Peyer's patch (tissue), 4 donors: ENCODE measurements at regions not wholly inside any gene's neighbourhood (a gene's known extent, or its start where the extent isn't known, plus 50 kb on each side); places are given as distances from the start of the nearest gene placed in this dataset.

Experiments used
- DNase-seq, 3 donors: peaks; one replicate each; pipeline ENCODE4 v3.0.0-alpha.2; 2017 to 2019
- H3K27ac ChIP-seq, 4 donors: fragments of 200-600 bp; sonication (generic); one replicate each; pipeline ENCODE4 v1.5.1; 2016 to 2019
- H3K27me3 ChIP-seq, 2 donors: fragments of 200-600 bp; sonication (generic); one replicate each; pipeline ENCODE4 v1.5.1; 2019
- H3K36me3 ChIP-seq, 3 donors: fragments of 200-600 bp; sonication (generic); one replicate each; pipeline ENCODE4 v1.5.1; 2016 to 2019
- H3K4me1 ChIP-seq, 4 donors: fragments of 200-600 bp; sonication (generic); one replicate each; pipeline ENCODE4 v1.5.1; 2016 to 2019
- H3K4me3 ChIP-seq, 4 donors: fragments of 200-600 bp; sonication (generic); 1 replicate in 3 of 4; 2 replicates in 1 of 4; pipeline ENCODE4 v1.5.1; 2016 to 2019; ENCODE audit warnings: mild to moderate bottlenecking in 1 of 4
- H3K9me3 ChIP-seq, 4 donors: fragments of 200-600 bp; sonication (generic); one replicate each; pipeline ENCODE4 v1.5.1; 2016 to 2019; ENCODE audit warnings: mild to moderate bottlenecking in 1 of 4
- CTCF ChIP-seq, 6 experiments: fragments of 450-650 bp in 4 of 6; fragments of 200-600 bp in 2 of 6; sonication (generic) in 1 of 6; IDR thresholded peaks; one replicate each; pipeline ENCODE4 v1.5.1; 2017 to 2019; ENCODE audit warnings: antibody characterized with exemption in 6 of 6, mild to moderate bottlenecking in 3 of 6, moderate library complexity in 1 of 6
- POLR2A ChIP-seq, 2 donors: fragments of 450-650 bp; IDR thresholded peaks; one replicate each; pipeline ENCODE4 v1.5.1; 2017; ENCODE audit warnings: antibody characterized with exemption in 2 of 2, mild to moderate bottlenecking in 2 of 2, moderate library complexity in 2 of 2

- no peaks in the 10 kb centered on the region for H3K9me3 ChIP-seq
- no peak overlapping the region for H3K4me3 ChIP-seq
- H3K27ac ChIP-seq, result no peak overlapping the region
- DNase-seq, result no peak
- H3K36me3 ChIP-seq, result no peaks in the 10 kb centered on the region
- TF ChIP-seq POLR2A (IDR thresholded peaks at IDR 0.05) (no peak), CTCF (IDR thresholded peaks at IDR 0.05) (no peak)
- no peaks in the 10 kb centered on the region for H3K4me1 ChIP-seq
- no peaks in the 10 kb centered on the region for H3K27me3 ChIP-seq
These were observed 628.2 kb downstream of the USP25 start for GRCh38 chr21:16357994-16358393.

- no peak for TF ChIP-seq POLR2A (IDR thresholded peaks at IDR 0.05)
- Histone ChIP-seq H3K27ac (no peak overlapping the region), H3K27me3 (no peaks in the 10 kb centered on the region), H3K36me3 (no peaks in the 10 kb centered on the region), H3K9me3 (no peaks in the 10 kb centered on the region), H3K4me3 (no peak overlapping the region), H3K4me1 (no peaks in the 10 kb centered on the region)
- DNase-seq, result no peak
These were observed 629.0 kb downstream of the USP25 start for GRCh38 chr21:16358784-16359183.

GRCh38 chr21:16363100-16363499, 633.3 kb downstream of the USP25 start:
- Histone ChIP-seq H3K9me3 (no peaks in the 10 kb centered on the region), H3K4me3 (no peak overlapping the region), H3K4me1 (no peaks in the 10 kb centered on the region), H3K36me3 (no peaks in the 10 kb centered on the region), H3K27me3 (no peaks in the 10 kb centered on the region), H3K27ac (no peak overlapping the region)
- TF ChIP-seq POLR2A (IDR thresholded peaks at IDR 0.05) (no peak), CTCF (IDR thresholded peaks at IDR 0.05) (no peak)
- no peak for DNase-seq

- DNase-seq, result no peak
- Histone ChIP-seq H3K9me3 (no peaks in the 10 kb centered on the region), H3K27ac (no peak overlapping the region), H3K27me3 (no peaks in the 10 kb centered on the region), H3K4me3 (no peak overlapping the region), H3K36me3 (no peaks in the 10 kb centered on the region), H3K4me1 (no peaks in the 10 kb centered on the region)
- TF ChIP-seq POLR2A (IDR thresholded peaks at IDR 0.05) (no peak), CTCF (IDR thresholded peaks at IDR 0.05) (no peak)
These were observed 633.7 kb downstream of the USP25 start for GRCh38 chr21:16363518-16363917.

- Histone ChIP-seq H3K36me3 (no peaks in the 10 kb centered on the region), H3K9me3 (no peaks in the 10 kb centered on the region), H3K27ac (no peak overlapping the region), H3K4me1 (no peaks in the 10 kb centered on the region), H3K27me3 (no peaks in the 10 kb centered on the region), H3K4me3 (no peak overlapping the region)
- DNase-seq, result no peak
- TF ChIP-seq POLR2A (IDR thresholded peaks at IDR 0.05), result no peak
- no peak for TF ChIP-seq CTCF (IDR thresholded peaks at IDR 0.05)
These were observed 636.4 kb downstream of the USP25 start for GRCh38 chr21:16366207-16366606.

- no peaks in the 10 kb centered on the region for H3K36me3 ChIP-seq
- no peaks in the 10 kb centered on the region for H3K4me1 ChIP-seq
- no peaks in the 10 kb centered on the region for H3K27me3 ChIP-seq
- no peaks in the 10 kb centered on the region for H3K9me3 ChIP-seq
- DNase-seq, result no peak
- TF ChIP-seq POLR2A (IDR thresholded peaks at IDR 0.05) (no peak), CTCF (IDR thresholded peaks at IDR 0.05) (no peak)
- H3K4me3 ChIP-seq, result no peak overlapping the region
- no peak overlapping the region for H3K27ac ChIP-seq
These were observed 637.3 kb downstream of the USP25 start for GRCh38 chr21:16367079-16367478.
